Uterus (tissue), 3 donors: ENCODE measurements at regions not wholly inside any gene's neighbourhood (a gene's known extent, or its start where the extent isn't known, plus 50 kb on each side); places are given as distances from the start of the nearest gene placed in this dataset.

Source experiments
- DNase-seq, 2 donors: peaks; one replicate each; pipeline ENCODE4 v3.0.0-alpha.2; 2019 to 2020
- H3K27ac ChIP-seq, 2 donors: fragments of 200-600 bp; sonication (generic); 1 replicate in 1 of 2; 2 replicates in 1 of 2; pipeline ENCODE4 v1.5.1; 2016 to 2018
- H3K27me3 ChIP-seq, 2 donors: fragments of 200-600 bp; sonication (generic); one replicate each; pipeline ENCODE4 v1.5.1; 2018 to 2019; ENCODE audit warnings: control low read depth in 1 of 2
- H3K36me3 ChIP-seq, 2 donors: fragments of 200-600 bp; sonication (generic); one replicate each; pipeline ENCODE4 v1.5.1; 2019; ENCODE audit warnings: control low read depth in 1 of 2
- H3K4me1 ChIP-seq, 2 donors: fragments of 200-600 bp; sonication (generic); one replicate each; pipeline ENCODE4 v1.5.1; 2018 to 2019; ENCODE audit warnings: control low read depth in 1 of 2
- H3K4me3 ChIP-seq, 2 donors: fragments of 200-600 bp; sonication (generic); 1 replicate in 1 of 2; 2 replicates in 1 of 2; pipeline ENCODE4 v1.5.1; 2018 to 2019; ENCODE audit warnings: mild to moderate bottlenecking in 1 of 2
- H3K9me3 ChIP-seq, 2 donors: fragments of 200-600 bp; sonication (generic); one replicate each; pipeline ENCODE4 v1.5.1; 2019; ENCODE audit warnings: control low read depth in 1 of 2
- POLR2A ChIP-seq, 2 donors: fragments of 450-650 bp; IDR thresholded peaks; one replicate each; pipeline ENCODE4 v1.6.1; 2016; ENCODE audit warnings: antibody characterized with exemption in 2 of 2, mild to moderate bottlenecking in 1 of 2, moderate library complexity in 1 of 2
- intact Hi-C: fragments of 100-400 bp; cut with DNase I; formaldehyde crosslinking; loops from one replicate; pipeline ENCODE4 v1.15.1; 2023; ENCODE audit warnings: low total_unique reads
- TF ChIP-seq, protein P1 (sequence below), 4 experiments: fragments of 200-600 bp in 2 of 4; fragments of 450-650 bp in 2 of 4; sonication (generic) in 2 of 4; IDR thresholded peaks; one replicate each; pipeline ENCODE4 v1.5.1; 2016 to 2019; ENCODE audit warnings: antibody characterized with exemption in 4 of 4, mild to moderate bottlenecking in 2 of 4, moderate library complexity in 1 of 4
- donor health status: DM: yes; HTN: yes; CAD: no.

DNA sequence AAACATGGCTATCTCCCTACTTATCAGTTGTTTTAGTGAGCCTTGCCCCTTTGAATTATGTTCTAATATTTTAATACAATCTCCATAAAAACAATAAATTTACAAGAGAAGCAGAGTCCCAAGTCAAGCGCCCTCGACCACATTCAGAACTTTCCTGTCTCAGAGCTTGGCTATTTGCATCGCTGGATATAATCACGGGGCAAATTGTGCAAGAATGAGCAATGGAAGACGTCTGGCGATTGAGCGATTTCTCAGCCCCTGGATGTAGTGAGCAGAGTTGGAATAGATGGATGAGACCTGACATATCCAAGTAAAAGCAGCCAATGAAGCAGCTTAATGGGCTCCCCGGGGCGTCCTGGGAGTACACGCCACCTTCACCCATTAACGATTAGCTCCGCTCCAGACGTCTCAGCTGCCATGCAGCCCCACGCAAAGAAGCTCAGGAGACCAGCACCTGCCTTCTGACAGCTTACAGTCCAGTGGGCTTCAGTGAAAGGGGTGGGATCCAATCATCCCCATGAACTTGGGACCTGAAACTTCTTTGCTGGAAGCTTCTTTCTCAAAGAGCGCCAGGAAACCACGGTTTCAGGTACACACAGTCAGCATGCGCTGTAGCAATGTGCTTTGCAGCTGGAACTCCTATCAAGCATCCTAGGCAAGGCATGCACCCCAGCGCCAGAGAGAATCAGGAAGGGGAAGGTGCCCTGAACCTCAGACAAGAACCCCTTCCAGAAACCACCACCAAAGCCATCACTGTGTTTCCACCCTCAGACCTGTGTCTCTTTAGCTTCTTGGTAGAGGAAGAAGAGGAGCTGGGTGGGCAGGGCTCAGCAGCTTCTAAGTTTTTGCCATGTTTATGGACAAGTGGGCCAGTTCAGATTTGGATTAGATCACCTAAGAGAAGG lies 92.0 kb upstream of the IRX4 start:
- DNase-seq: no peak
- Histone ChIP-seq H3K9me3 (peaks cover 0 to 4% of the 10 kb centered on the region in 2 donors), H3K27ac (no peak overlapping the region), H3K4me3 (no peak overlapping the region), H3K36me3 (no peaks in the 10 kb centered on the region), H3K4me1 (no peaks in the 10 kb centered on the region), H3K27me3 (no peaks in the 10 kb centered on the region)
- intact Hi-C loops: no loop called here
- no peak for TF ChIP-seq POLR2A (IDR thresholded peaks at IDR 0.05)
- TF ChIP-seq, protein P1, sequence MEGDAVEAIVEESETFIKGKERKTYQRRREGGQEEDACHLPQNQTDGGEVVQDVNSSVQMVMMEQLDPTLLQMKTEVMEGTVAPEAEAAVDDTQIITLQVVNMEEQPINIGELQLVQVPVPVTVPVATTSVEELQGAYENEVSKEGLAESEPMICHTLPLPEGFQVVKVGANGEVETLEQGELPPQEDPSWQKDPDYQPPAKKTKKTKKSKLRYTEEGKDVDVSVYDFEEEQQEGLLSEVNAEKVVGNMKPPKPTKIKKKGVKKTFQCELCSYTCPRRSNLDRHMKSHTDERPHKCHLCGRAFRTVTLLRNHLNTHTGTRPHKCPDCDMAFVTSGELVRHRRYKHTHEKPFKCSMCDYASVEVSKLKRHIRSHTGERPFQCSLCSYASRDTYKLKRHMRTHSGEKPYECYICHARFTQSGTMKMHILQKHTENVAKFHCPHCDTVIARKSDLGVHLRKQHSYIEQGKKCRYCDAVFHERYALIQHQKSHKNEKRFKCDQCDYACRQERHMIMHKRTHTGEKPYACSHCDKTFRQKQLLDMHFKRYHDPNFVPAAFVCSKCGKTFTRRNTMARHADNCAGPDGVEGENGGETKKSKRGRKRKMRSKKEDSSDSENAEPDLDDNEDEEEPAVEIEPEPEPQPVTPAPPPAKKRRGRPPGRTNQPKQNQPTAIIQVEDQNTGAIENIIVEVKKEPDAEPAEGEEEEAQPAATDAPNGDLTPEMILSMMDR (IDR thresholded peaks at IDR 0.05): no peak

DNA sequence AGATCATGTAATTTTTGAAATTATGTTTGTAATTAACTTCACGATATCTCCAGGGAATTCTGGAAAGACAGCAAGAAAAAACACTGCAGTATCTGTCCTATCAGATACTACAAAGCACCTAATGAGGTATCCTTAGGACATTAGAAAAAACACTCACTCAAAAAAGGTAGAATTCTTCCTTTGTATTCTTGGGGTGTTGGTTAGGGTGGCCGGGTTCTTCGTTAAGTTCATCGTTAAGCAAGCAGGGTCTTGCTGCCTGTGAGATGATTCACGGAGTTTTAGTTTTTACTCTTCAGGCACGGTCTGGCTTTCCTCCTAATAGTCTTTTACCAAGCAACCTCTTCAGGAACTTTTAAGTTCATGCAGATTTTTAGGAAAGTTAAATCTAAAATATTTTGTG lies 91.4 kb upstream of the IRX4 start:
- Histone ChIP-seq H3K27ac (peak overlapping the region; percentile 2 to 7), H3K4me3 (no peak overlapping the region), H3K36me3 (no peaks in the 10 kb centered on the region), H3K27me3 (no peaks in the 10 kb centered on the region), H3K9me3 (peaks cover 0 to 4% of the 10 kb centered on the region in 2 donors), H3K4me1 (no peaks in the 10 kb centered on the region)
- intact Hi-C loops: no loop called here
- TF ChIP-seq, protein P1 (IDR thresholded peaks at IDR 0.05): no peak
- TF ChIP-seq POLR2A (IDR thresholded peaks at IDR 0.05): no peak
- no peak for DNase-seq

DNA sequence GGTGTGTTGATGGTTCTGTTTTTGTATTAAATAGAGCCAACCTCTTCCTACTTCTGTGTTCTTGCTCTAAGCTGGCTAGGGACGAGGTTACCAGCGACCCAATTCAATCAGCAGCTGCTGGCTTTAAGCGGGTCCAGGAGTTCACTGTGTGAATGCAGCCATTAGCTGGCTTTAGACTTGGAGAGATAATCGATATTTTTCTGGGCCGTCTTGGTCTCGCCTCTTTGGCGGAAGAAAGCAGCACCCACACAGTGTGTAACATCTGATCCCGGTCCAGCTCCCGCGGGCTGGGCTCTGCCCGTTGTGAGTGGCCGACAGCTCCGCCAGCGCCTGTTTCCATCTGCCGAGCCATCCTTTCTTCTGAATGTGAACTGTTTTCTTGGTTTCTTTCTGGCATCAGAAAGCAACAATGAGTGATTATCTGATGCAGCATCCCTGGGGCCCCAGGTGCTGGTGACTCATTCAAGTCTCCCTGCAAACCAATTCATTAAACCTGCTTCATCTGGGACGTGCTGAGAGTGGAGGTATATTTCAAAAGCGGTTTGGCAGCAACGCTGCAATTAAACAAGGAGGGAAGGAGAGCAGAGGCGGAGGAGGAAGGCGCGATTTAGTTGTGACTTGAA lies 90.8 kb upstream of the IRX4 start:
- TF ChIP-seq POLR2A (IDR thresholded peaks at IDR 0.05): no peak
- TF ChIP-seq, protein P1 (IDR thresholded peaks at IDR 0.05): no peak
- Histone ChIP-seq H3K27ac (peak overlapping the region; percentile 2 to 7), H3K36me3 (no peaks in the 10 kb centered on the region), H3K9me3 (no peaks in the 10 kb centered on the region), H3K27me3 (no peaks in the 10 kb centered on the region), H3K4me1 (no peaks in the 10 kb centered on the region), H3K4me3 (no peak overlapping the region)
- intact Hi-C loops: no loop called here
- DNase-seq: peak; percentile 23 to 28

DNA sequence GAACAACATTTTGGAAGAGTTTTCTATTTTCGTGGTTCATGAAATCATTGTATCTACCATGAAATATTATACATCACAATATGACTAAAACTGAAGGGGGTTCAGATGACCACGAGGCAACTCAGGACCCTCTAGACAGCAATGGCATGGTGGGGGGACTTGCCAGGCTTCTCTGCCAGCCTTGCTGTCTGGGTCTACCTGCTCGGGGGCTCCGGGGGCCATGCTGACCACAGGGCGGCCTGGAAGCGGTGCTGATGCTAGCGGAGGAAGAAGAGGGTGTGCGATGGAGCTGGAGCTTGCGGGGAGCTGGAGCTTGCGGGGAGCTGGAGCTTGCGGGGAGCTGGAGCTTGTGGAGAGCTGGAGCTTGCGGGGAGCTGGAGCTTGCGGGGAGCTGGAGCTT lies 89.2 kb upstream of the IRX4 start:
- Histone ChIP-seq H3K27ac (no peak overlapping the region), H3K27me3 (no peaks in the 10 kb centered on the region), H3K9me3 (no peaks in the 10 kb centered on the region), H3K4me1 (no peaks in the 10 kb centered on the region), H3K4me3 (no peak overlapping the region), H3K36me3 (no peaks in the 10 kb centered on the region)
- no peak for DNase-seq
- TF ChIP-seq POLR2A (IDR thresholded peaks at IDR 0.05): no peak
- TF ChIP-seq, protein P1 (IDR thresholded peaks at IDR 0.05): no peak
- intact Hi-C loops: no loop called here

DNA sequence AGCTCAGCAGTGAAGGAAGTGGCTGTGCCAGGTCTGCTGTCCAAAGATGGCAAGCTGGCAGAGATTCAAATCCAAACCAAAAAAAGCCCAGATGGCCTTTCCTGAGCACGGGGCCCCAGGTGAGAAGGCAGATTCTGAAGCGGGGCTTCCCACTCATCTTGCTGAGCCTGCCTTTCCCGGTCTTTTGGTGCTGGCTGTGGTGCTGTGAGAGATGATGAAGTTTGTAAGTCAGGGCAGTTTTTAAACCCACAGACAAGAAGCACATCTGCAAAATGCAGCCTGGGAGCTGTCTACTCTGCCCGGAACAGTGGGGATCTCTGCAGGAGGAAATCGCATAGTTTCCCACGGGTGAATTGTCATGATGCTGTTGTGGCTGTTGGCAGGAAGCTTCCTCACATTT lies 85.0 kb upstream of the IRX4 start:
- Histone ChIP-seq H3K4me1 (no peaks in the 10 kb centered on the region), H3K36me3 (no peaks in the 10 kb centered on the region), H3K27me3 (no peaks in the 10 kb centered on the region), H3K4me3 (no peak overlapping the region), H3K9me3 (no peaks in the 10 kb centered on the region), H3K27ac (no peak overlapping the region)
- no peak for DNase-seq
- intact Hi-C loops: no loop called here
- TF ChIP-seq POLR2A (IDR thresholded peaks at IDR 0.05): no peak
- TF ChIP-seq, protein P1 (IDR thresholded peaks at IDR 0.05): no peak
